Subcutaneous abdominal adipose tissue (tissue), 5 donors: ENCODE measurements at regions not wholly inside any gene's neighbourhood (a gene's known extent, or its start where the extent isn't known, plus 50 kb on each side); places are given as distances from the start of the nearest gene placed in this dataset.
"Not testable (repeated sequence)": the region's sequence is repeated elsewhere in the genome, so short reads cannot be mapped to it uniquely, and the experiment has no call there.

Experiments used
- H3K27ac ChIP-seq: one replicate; pipeline ENCODE4 v1.7.0; 2013; ENCODE audit warnings: low read depth, mild to moderate bottlenecking, inconsistent platforms, low read length, moderate library complexity
- H3K27me3 ChIP-seq, 5 donors: one replicate each; pipeline ENCODE4 v1.7.0; 2013; ENCODE audit warnings: low read length in 5 of 5, inconsistent platforms in 1 of 5; ENCODE audit not compliant: control insufficient read depth in 5 of 5, insufficient read depth in 4 of 5
- H3K36me3 ChIP-seq, 5 donors: one replicate each; pipeline ENCODE4 v1.7.0; 2013; ENCODE audit warnings: low read length in 5 of 5; ENCODE audit not compliant: control insufficient read depth in 5 of 5, insufficient read depth in 5 of 5
- H3K4me1 ChIP-seq, 5 donors: one replicate each; pipeline ENCODE4 v1.7.0; 2013; ENCODE audit warnings: low read length in 5 of 5, mild to moderate bottlenecking in 3 of 5, moderate library complexity in 1 of 5; ENCODE audit not compliant: control insufficient read depth in 5 of 5, insufficient read depth in 5 of 5
- H3K4me3 ChIP-seq, 5 donors: one replicate each; pipeline ENCODE4 v1.7.0; 2013; ENCODE audit warnings: low read length in 5 of 5, low read depth in 1 of 5
- H3K9ac ChIP-seq, 5 donors: one replicate each; pipeline ENCODE4 v1.7.0; 2013; ENCODE audit warnings: low read length in 5 of 5, mild to moderate bottlenecking in 4 of 5, moderate library complexity in 3 of 5
- H3K9me3 ChIP-seq, 5 donors: one replicate each; pipeline ENCODE4 v1.7.0; 2013; ENCODE audit warnings: low read length in 5 of 5; ENCODE audit not compliant: control insufficient read depth in 5 of 5
- donor health status: healthy.
- donor health status: healthy.
- donor health status: healthy.
- donor health status: healthy.
- donor health status: healthy.

GRCh38 chr17:45586651-45586934 is 96.1 kb upstream of the PLEKHM1 start:
- peaks cover 0 to 34% (median 16%) of the 10 kb centered on the region in 5 donors for H3K4me1 ChIP-seq
- not testable (repeated sequence) for H3K9me3 ChIP-seq, H3K9ac ChIP-seq, H3K27me3 ChIP-seq, H3K27ac ChIP-seq, H3K36me3 ChIP-seq, H3K4me3 ChIP-seq

DNA sequence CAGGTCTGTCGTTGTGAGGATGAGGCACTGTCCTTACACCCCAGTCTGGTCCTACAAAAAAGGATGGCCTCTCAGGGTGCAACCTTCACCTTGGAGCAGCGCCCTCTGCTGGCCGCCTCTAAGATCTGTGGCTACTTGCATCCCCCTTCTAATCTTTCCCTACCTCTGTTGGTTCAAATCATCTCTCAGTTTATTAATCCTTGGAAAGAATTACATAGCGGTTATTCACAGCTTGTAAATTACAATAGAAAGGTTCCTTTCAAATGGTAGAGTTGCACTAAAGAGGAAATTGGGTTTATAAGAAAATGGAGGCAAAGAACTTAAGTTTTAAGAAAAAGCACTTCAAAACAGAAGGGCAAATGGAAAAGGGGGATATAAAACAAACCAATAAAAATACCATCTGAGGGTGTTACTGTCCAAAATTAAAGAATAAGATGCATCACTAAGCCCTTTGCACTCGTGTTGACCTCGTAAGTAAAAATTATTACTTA is 102.0 kb upstream of the PLEKHM1 start:
- H3K27ac ChIP-seq, H3K27me3 ChIP-seq, H3K9ac ChIP-seq, H3K9me3 ChIP-seq, H3K4me3 ChIP-seq, H3K36me3 ChIP-seq, H3K4me1 ChIP-seq: not testable (repeated sequence)

GRCh38 chr17:45596347-45596746 is 105.8 kb upstream of the PLEKHM1 start:
- not testable (repeated sequence) for H3K4me3 ChIP-seq, H3K27me3 ChIP-seq, H3K27ac ChIP-seq, H3K4me1 ChIP-seq, H3K9ac ChIP-seq, H3K9me3 ChIP-seq, H3K36me3 ChIP-seq

GRCh38 chr17:45600052-45601012 is 109.8 kb upstream of the PLEKHM1 start:
- not testable (repeated sequence) for H3K27me3 ChIP-seq, H3K9ac ChIP-seq, H3K4me1 ChIP-seq, H3K9me3 ChIP-seq, H3K27ac ChIP-seq, H3K4me3 ChIP-seq, H3K36me3 ChIP-seq

GRCh38 chr17:45601013-45601412 is 110.5 kb upstream of the PLEKHM1 start:
- not testable (repeated sequence) for H3K36me3 ChIP-seq, H3K9ac ChIP-seq, H3K4me3 ChIP-seq, H3K9me3 ChIP-seq, H3K27ac ChIP-seq, H3K4me1 ChIP-seq, H3K27me3 ChIP-seq

DNA sequence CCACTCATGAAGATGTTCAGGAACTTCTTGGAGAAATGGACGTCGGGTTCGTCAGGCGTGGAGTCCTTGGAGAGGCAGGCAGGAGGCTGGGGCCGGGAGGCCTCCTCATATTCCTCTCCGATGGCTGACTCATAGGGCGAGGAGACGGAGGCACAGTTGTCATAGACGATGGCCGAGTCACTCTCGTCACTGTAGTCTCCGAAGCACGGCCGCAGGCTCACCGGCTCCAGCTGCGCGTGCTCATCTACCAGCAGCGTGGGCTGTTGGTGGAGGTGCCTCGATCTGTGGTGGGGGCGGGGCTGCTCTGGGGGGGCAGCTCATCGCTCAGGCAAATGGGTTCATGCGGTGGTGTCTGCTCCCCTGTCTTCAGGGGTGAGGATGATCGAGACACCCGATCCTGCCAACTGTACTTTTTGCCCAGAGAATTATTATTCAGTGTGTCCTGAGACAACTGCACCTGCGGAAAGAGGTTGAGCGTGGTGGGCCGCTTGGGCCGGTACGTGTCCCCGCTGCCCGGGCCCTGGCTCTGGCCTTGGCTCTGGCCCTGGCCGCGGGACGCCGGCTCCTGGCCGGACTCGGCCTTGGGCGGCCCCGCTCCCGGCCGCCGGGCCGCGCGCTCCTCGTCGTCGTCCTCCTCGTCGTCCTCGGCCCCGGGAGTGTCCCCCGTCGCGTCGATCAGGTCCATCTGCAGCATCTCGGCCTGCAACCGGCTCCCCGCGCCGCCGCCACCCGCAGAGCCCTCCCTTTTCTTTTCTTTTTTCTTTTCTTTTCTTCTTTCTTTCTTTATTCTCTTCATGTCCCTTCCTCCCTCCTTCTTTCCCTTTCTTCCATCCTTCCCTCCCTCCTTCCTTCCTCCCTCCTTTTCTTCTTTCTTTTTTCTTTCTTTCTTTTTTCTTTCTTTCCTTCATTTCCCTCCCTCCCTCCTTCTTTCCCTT is 111.4 kb upstream of the PLEKHM1 start:
- not testable (repeated sequence) for H3K27me3 ChIP-seq, H3K27ac ChIP-seq, H3K36me3 ChIP-seq, H3K9ac ChIP-seq, H3K9me3 ChIP-seq, H3K4me3 ChIP-seq, H3K4me1 ChIP-seq

GRCh38 chr17:45605751-45606150 is 115.2 kb upstream of the PLEKHM1 start:
- H3K27ac ChIP-seq, H3K27me3 ChIP-seq, H3K9me3 ChIP-seq, H3K4me1 ChIP-seq, H3K36me3 ChIP-seq, H3K9ac ChIP-seq, H3K4me3 ChIP-seq: not testable (repeated sequence)

- H3K9me3 ChIP-seq, H3K27ac ChIP-seq, H3K36me3 ChIP-seq, H3K27me3 ChIP-seq, H3K9ac ChIP-seq, H3K4me1 ChIP-seq: not testable (repeated sequence)
- peak overlapping the region in 4 of 5 donors; percentile 28 to 63 (median 51) for H3K4me3 ChIP-seq
These were observed 129.5 kb upstream of the PLEKHM1 start for GRCh38 chr17:45619984-45620405.

DNA sequence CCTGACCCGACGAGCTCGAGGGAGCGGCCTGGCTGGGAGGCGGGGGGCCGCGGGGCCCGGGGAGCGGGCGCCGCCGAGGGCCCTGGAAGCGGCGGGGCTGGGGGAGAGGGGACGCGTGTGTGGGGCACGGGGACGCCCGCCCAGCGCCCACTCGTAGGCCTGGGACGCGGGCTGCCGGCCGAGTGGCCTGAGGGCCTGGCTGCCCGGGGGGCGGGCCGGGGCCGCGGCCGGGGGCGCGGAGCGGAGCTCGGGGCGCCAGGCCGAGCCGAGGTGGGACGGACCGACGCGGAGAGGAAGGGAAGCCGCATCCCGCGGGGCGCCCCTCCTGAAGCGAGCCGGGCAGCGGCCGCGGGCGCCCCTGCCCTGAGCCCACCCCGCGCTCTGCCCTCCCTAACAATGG is 129.9 kb upstream of the PLEKHM1 start:
- not testable (repeated sequence) for H3K27ac ChIP-seq
- peak overlapping the region in 4 of 5 donors; percentile 28 to 63 (median 54) for H3K4me3 ChIP-seq

DNA sequence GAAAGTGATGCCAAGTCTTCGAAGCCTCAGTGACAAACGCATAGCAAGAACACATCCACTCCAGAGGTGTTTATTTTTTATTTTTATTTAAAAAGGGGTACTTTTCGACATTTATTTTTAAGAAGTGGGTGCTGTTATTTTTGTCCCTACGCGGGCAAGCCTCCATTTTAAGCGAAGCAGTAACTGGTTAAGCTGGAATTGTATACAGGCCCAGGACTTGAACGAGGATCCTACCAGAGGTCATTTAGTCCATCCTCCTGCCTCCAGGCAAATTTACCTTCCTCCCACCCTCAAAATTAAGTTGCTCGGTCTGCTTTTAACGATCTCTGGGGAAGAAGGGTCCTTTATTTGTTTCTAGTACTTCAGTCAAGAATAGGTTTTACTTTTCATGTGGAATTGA is 130.6 kb upstream of the PLEKHM1 start:
- not testable (repeated sequence) for H3K27ac ChIP-seq, H3K4me1 ChIP-seq, H3K36me3 ChIP-seq, H3K27me3 ChIP-seq, H3K9ac ChIP-seq, H3K9me3 ChIP-seq
- H3K4me3 ChIP-seq = peak overlapping the region in 1 of 5 donors; percentile 26

More for the DNA sequence above, 129.9 kb upstream of the PLEKHM1 start:
- not testable (repeated sequence) for H3K9me3 ChIP-seq, H3K4me1 ChIP-seq, H3K27me3 ChIP-seq, H3K9ac ChIP-seq, H3K36me3 ChIP-seq
